Fibroblast of skin of right quadriceps (primary cell): ENCODE measurements at regions not wholly inside any gene's neighbourhood (a gene's known extent, or its start where the extent isn't known, plus 50 kb on each side); places are given as distances from the start of the nearest gene placed in this dataset.
"Not testable (repeated sequence)": the region's sequence is repeated elsewhere in the genome, so short reads cannot be mapped to it uniquely, and the experiment has no call there.

Source experiments
- DNase-seq: peaks from one replicate; pipeline ENCODE4 v3.0.0-alpha.2; 2013

DNA sequence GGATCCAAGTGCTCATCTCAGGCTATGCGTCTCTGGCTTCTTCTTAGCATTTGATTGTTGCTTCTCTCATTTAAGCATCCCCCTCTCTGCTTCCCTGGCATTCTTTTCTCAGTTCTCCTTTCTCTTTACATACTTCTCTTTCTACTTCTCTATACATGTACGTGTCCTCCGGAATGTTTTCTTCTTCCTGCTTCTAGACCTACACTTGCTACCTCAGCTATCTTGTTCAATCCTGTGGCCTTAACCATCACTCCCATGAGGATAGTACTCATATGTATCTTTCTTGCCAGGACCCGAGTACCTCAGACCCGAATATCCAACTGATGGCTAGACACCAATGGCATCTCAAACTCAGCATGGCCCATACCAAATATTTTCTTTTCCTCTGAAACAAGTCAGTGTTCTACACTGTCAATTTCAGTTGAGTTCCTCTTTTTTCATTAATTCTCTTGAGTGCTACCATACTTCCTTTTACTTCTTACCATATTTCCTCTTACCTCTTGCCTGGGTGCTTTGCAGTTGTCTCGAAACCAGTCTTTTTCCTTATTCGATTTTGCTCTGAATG lies 115.1 kb upstream of the SLC38A2 start:
- no peak for DNase-seq

DNA sequence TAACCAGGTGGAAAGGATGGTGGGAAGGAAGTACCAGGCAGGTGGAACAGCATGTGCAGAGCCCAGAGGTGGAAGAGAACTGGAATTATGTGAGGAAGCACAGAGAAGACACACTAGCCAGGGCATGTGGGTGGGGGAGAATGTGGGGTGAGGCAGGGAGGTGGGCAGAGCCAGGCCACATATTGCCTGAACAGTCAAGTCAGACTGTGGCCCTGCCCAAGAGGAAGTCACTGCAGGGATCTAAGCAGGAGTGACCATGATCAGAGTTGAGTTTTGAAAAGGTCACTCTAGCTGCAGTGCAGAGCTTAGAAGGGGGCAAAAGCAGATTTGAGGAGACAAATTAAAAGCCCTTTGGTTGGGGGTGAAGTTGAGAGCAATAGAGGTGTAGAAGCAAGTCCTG lies 114.0 kb upstream of the SLC38A2 start:
- DNase-seq, result no peak

DNA sequence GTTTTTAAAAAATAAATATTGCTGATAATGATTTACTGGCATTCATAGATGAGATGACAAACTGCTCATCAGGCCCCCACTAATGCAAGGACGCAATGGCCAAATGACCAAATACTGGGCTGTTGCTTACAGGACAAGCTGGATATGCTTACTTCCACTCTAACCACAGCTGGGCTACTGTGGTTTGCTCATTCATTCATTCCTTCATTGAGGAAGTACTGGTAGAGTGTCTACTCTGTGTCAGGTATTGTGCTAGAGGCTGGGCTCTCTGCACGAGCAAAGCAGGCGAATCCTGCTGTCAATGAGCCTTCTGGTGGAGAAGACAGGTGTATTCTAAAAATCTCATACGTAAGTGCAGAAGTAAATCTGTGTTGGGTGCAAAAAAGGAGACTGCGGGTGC lies 113.3 kb upstream of the SLC38A2 start:
- no peak for DNase-seq

DNA sequence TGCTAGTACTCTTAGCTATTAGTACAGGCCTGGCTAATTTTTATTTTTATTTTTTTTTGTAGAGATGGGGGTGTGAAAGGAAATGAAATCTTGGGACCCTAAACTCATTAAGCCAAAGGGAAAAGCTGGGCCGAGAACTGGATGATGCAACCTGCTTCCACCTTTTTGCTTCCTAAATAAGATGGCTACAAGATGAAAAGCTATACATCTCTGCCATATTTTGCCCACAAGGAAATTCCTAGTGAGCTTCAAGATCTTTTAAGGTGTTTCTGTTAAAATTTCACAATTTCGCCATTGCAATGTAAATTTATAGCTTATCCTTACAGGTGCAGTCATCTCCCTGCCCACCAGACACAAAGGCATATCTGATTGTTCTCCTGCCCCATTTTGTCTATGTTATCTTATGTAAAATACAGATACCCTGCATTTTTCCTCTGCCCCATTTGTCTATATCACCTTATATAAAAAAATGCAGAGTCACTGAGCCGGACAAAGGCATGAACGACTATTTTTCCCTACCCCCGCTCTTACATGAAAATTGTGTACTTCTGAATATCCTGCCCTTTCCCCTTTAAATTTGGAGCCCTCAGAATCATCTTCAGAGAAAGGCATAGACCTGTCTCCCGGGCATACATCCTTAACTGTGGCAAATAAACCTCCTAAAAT lies 112.0 kb upstream of the SLC38A2 start:
- DNase-seq, result no peak

DNA sequence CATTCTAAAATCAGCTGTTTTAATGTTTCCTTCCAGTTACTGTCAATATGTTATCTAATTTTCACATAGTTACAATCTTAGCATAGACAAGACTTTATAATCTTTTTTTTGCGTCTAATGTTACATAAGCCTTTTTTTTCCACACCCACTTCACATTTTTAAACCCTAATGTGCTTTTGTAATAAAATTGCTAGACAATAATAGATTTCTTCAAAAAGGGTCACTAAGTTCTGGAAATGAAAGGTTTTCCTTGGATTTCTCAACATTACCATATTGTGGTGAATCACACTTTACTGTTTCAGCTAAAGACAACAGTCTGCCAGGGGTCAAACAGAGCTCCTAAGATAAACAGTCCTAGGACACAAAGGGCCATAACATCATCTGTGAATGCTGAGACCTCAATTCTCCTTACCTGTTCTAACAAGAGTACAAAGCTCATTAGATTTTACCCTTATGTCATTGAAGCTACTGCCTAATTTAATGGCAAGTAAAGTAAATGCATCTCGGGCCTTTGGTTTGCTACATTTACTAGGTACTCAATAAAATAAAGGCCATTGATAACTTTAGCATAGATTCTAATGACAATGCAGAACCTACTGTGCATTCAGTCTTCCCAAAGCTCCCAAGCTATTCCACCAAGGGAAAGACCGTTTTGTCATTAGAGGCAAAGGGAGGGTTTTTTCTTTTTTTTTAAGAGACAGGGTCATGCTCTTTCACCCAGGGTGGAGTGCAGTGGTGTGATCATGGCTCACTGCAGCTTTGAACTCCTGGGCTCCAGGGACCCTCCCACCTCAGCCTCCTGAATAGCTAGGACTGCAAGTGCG lies 111.2 kb upstream of the SLC38A2 start:
- peak; percentile 35 for DNase-seq

DNA sequence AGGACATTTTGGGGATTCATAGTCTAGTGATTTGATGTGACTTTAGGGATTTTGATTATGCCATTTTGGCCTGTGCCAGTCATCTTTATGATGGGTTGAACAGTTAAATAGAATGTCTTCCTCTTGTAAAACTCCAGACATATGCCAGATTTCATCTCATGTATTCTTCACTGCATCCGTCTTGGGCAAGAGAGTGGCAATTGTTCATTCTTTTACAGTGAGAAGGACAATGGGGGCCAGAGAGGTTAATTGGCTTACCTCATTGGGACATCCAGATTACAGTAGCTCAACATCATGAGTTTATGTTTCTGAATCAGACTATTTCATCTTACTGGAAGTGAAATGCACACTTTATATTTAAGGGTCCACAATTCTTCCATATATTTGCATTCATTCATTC lies 108.2 kb upstream of the SLC38A2 start:
- DNase-seq, result no peak

DNA sequence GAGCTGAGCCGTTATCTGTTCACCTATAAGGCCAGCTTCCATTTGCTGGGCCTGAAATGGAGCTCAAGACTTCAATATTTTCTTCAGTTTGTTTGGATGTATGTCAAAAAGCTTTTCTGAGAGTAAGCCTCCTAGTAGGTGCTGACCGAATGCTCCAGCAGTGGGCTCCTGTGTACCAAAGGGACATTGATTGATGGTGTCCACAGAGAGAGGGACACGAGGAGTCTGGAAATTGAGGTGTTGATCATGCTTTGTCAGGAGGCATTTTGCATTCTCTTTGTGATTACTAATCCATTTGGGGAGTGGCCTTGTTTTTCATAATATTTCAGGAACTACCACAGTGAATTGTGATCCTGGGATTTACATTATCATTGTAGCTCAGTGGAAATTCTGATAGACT lies 107.7 kb upstream of the SLC38A2 start:
- DNase-seq, result no peak

DNA sequence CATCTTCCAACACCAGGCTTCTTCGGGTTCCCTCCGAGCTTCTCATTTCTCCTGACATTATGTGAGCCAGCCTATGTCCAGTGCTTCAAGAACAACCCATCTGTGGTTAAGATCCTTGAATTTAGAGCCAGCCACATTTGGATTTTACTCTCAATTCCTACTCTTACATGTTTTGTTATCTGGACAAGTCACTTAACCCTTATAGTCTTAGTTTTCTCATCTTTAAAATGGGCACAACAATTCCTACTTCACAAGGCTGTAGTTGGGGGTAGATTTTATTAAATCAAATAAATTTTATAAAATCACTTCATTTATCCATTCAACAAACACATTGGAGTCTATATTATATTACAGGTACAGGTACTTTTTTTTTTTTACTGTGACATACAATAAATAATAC lies 105.5 kb upstream of the SLC38A2 start:
- DNase-seq, result no peak

DNA sequence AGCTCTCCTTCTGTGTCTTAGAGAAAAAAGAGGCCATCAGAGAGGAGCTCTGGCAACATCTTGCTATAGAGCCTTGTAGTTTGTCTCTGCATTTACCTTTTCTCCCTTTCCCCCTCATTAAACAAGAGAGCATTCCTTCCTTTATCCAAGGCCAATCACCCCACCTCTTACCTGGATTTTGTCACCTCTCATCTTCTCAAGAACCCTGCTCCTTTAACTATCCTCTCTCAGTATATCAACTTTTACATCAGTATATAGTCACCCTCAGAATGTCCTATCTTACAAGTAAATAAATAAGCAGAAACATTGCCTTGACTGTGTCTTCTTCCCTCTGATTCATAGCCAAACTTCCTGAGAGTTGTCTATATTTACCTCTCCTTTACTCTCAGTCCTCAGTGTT lies 105.0 kb upstream of the SLC38A2 start:
- no peak for DNase-seq

DNA sequence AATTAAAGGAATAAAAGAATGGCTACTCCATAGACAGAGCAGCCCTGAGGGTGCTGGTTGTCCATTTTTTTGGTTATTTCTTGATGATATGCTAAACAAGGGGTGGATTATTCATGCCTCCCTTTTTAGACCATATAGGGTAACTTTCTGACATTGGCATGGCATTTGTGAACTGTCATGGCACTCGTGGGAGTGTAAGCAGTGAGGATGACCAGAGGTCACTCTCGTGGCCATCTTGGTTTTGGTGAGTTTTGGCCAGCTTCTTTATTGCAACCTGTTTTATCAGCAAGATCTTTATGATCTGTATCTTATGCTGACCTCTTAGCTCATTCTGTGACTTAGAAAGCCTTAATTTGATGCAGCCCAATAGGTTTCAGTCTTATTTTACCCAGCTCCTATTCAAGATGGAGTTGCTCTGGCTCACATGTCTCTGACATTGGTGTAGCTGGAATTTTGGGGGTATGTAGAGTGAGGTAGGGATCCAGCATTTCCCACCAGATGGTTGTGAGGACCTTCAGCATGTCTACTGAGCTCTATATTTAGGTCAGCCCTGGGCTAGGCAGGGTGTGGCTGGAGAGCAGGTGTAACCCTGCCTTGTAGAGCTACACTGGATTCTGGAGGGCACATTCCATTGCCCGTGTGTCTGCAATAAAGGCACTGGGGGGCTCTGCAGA lies 103.5 kb upstream of the SLC38A2 start:
- no peak for DNase-seq

DNA sequence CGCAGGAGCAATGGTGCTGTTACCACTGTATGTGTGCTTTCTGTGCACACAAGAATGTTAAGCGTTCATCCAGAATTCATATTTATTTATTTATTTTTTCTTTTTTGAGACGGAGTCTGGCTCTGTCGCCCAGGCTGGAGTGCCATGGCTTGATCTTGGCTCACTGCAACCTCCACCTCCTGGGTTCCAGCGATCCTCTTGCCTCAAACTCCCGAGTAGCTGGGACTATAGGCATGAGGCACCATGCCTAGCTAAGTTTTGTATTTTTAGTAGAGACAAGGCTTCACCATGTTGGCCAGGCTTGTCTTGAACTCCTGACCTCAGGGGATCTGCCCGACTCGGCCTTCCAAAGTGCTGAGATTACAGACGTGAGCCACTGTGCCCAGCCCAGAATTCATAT lies 101.8 kb upstream of the SLC38A2 start:
- DNase-seq, result not testable (repeated sequence)

DNA sequence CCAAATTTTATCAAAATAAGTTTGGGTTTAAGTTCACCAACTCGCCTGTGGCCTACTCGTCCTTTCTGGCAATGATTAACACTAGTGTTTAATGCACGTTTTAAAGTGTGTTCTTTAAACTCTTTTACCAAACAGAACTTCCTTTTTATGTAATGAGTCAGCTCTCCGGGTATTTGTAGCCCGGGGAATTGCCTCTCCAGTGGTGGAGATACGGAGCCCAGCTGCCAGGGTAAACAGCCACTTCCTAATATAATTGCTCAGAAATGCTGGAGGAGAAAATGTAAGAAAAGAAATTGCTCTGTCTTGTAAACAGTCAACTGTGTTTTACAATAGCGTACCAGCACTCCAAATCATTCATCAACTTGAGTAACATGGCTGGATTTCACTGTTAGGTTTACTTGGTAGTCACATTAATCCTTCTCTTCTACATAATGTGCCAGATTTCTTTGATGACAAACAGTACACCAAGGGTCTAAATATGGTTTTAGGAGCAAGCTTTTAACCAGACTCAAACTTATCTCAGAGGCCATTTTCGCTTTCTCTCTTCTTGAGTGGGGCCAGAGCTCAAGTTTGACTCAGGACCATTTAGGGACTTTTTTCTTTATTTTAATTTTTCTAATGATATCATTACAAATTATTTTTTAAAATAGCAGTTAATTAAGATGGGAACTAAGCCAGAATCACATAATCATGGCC lies 101.2 kb upstream of the SLC38A2 start:
- peak; percentile 96 for DNase-seq

DNA sequence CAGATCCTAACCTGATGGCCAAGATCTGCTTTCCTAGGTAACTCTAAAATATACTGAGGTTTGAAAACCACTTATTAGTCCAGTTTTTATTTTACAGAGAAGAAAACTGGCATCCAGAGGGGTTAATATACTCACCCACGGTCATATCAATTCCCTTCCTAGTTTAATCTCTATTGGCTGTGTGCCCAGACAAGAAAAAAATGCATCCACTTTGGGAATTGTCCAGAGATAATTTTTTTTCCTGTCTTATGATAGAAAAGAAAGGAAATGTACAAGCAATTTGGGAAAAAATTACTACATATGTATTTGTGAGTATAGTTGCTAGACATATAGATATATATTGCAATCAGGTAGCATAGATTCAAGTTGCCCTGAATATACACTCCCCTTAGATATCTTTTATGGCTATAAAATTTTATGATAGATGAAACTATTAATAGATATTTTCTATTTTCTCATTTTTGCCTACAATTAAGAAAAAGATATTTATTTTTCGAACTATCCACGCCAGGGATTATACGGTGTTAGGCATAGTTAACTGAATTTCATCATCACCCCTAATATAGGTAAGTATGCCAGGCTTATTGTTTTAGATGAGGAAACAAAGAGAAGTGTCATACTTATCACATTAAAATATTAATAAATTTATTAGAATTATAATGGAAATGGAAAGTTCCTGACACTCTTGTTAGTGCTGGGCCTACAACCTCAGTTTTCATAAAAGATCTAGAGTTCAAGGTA lies 100.5 kb upstream of the SLC38A2 start:
- peak; percentile 84 for DNase-seq

DNA sequence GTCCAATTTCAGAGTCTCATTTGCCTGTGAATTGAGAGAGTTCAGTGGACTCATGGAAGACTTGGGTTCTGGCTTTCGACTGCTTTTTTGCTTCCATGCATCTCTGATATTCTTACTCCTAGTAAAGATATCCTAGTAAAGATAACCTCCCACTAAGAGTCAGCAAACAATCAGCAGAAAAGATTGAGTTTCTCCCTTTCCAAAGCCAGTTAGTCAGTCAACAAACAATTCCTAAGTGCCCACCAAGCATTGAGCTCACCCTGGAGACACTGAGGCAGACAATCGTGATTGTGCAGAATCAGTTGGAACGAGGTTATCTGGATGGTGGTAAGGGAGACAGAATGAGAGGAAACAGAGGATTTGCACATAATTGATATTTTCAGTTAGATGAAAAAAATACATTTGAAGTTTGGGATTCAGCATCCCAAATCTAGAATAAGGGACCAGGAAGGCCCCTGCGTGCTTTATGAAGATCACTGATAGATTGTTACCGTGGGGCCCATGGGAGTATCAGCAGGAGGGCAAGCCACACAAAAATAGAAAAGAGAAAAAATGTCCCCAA lies 99.7 kb upstream of the SLC38A2 start:
- DNase-seq, result no peak

DNA sequence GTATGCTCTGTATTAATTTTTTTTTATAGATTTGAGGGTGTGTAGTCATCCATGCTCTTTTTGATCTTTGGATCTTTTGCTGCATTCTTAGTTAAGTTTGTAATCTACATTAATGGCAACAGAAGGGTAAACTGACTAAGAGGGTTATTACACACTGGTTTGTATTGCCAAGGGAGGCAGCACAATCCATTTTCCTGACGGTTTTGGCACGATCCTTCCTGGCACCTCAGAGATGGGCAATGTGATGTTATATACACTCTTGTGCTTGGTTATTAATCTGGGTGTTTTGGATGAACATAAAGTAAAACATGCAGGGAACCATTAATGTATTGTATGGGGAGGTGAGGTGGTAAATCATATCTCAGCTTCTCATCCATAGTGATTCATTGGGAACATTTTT lies 98.8 kb upstream of the SLC38A2 start:
- no peak for DNase-seq

DNA sequence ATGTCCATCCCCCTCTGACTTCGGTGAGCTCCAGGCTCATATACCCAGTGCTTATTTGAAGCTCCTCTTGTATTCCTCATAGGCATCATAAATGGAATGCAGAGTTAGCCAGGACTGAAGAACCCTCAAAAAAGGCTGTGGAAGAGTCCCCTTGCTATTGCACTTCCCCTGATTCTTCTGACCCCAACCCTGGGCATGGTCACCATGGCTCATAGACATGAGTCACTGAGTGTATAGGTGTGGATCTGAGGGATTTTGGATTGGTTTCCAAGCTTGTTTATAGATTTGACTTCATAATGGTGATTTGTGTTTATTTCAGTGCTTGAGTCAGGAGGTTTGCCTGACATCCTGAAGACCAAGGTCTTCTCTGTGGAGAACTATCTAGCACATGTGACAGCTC lies 98.4 kb upstream of the SLC38A2 start:
- no peak for DNase-seq

DNA sequence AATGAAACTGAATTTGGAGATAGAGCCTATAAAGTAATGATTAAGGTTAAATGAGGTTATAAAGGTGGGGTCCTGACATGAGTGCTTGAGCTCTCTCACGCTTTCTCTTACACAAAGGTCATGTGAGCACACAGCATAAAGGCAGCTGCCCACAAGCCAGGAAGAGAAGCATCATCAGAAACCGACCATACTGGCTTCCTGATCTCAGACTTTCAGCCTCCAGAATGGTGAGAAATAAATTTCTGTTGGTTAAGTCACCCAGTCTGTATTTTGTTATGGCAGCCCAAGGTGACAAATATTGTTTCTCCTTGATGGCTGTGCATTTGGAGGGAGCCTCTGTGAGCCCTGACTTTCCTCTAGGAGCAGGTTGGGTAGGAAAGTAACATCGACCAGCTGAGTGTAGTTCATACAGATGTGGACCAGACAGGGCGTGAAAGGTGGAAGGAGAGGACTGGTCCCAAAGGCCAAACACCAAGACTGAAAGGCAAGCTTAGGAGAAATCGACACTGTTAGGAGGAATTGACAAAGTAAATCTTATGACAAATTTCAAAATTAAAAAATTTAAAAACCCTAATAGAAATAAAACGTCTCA lies 97.6 kb upstream of the SLC38A2 start:
- no peak for DNase-seq

DNA sequence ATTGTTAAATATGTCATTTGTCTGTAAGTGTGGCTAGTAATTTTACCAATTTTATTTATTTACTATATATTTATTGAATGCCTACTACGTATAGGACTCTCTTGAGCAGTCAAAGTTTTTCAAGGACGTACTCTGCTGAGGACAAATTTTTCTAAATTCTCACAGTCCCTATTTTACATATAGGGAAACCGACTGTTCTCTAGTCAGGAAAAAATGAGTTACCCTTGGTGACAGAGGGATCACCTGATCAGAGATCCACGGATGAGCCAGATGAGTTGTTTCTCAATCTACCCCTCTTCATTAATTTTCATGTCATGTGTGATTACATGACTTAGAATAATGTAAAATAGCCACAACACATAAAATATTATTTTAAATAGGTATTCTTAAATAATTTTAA lies 96.2 kb upstream of the SLC38A2 start:
- DNase-seq, result no peak

DNA sequence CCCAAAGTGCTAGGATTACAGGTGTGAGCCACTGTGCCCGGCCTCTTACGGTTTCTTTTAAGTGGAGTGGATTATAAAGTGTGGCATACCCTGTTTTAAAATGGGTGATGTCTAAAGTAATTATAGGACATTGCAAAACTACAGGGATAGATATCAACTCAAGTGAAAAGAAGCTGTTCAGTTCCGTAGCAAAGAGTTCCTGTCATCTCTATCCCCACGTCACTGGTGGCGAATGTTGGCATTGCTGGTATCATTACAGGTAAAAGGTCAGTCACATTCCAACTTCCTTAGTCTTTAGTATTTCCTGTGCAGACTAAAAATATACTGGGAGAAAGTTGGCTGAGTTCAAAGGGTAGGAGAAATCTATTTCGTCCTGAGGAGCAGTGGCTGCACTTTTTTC lies 95.6 kb upstream of the SLC38A2 start:
- DNase-seq, result no peak

DNA sequence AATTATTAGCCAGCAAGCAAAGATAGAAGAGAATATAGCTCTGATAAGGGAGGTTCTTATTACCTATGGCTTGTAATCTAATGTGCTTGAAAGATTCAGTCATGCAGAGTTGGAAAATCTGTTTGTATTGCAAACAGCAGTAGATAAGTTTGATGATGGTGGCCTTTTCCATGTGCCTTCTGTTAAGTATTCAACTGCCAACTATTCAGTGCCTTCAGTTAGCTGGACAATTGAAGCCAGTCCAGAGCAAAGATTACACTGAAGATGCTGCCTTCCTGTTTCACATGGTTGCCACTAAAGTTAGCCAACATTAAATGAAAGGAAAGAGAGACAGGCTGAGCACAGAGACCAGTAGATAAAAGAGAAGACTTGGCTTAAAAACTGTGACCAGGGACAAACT lies 92.7 kb upstream of the SLC38A2 start:
- DNase-seq, result no peak

DNA sequence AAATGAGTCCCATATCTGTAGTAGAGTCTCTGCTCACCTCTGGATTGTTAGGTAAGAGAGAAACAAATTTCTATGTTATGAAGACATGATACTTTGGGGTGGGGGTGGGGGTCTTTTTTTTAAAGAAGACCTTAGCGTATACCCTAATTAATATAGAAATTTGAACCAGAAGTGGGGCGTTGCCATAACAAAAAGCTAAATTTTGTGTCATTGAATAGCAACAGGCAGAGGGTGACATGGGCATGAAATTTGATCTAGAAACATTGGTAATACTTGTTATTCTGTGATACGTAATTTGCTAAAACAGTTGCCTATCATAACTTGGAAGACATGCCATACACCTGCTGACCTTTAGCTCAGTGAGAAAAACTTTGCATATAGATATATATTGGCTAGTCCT lies 92.3 kb upstream of the SLC38A2 start:
- DNase-seq, result no peak
